ENCODE measurements at regions not wholly inside any gene's neighbourhood (a gene's known extent, or its start where the extent isn't known, plus 50 kb on each side); places are given as distances from the start of the nearest gene placed in this dataset.

GRCh38 chr4:170818786-170819185, 729.0 kb upstream of the AADAT start:
- no peak for TF ChIP-seq CTCF (IDR thresholded peaks at IDR 0.05)
- no peak for TF ChIP-seq POLR2AphosphoS5 (IDR thresholded peaks at IDR 0.05)
- TF ChIP-seq POLR2A (IDR thresholded peaks at IDR 0.05) = no peak
- TF ChIP-seq EP300 (IDR thresholded peaks at IDR 0.05) = no peak

All from gastroesophageal sphincter (tissue), 3 donors.